ENCODE measurements at regions not wholly inside any gene's neighbourhood (a gene's known extent, or its start where the extent isn't known, plus 50 kb on each side); places are given as distances from the start of the nearest gene placed in this dataset.

DNA sequence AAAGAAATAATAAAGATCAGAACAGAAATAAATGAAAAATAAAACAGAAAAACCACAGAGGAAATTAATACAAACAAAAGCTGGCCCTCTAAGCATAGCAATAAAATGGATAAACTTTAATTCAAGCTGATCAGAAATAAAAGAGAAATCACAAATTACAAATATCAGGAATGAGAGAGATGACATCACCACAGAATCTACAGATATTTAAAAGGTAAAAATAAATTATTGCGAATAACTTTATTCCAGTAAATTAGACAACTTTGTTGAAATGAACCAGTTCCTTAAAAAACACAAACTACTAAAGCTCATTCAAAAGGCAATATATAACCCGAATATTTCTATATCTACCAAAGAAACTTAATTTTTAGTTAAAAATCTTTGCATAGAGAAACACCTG, 131.7 kb downstream of the PPP1R3A start:
- no peak overlapping the region for H3K4me3 ChIP-seq (ENCODE audit: low read depth, low read length)
- TF ChIP-seq, protein P1, sequence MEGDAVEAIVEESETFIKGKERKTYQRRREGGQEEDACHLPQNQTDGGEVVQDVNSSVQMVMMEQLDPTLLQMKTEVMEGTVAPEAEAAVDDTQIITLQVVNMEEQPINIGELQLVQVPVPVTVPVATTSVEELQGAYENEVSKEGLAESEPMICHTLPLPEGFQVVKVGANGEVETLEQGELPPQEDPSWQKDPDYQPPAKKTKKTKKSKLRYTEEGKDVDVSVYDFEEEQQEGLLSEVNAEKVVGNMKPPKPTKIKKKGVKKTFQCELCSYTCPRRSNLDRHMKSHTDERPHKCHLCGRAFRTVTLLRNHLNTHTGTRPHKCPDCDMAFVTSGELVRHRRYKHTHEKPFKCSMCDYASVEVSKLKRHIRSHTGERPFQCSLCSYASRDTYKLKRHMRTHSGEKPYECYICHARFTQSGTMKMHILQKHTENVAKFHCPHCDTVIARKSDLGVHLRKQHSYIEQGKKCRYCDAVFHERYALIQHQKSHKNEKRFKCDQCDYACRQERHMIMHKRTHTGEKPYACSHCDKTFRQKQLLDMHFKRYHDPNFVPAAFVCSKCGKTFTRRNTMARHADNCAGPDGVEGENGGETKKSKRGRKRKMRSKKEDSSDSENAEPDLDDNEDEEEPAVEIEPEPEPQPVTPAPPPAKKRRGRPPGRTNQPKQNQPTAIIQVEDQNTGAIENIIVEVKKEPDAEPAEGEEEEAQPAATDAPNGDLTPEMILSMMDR (IDR thresholded peaks at IDR 0.05; ENCODE audit: insufficient read depth, low read depth, low read length, missing control alignments): no peak
- no peak for DNase-seq (ENCODE audit: low read depth)

DNA sequence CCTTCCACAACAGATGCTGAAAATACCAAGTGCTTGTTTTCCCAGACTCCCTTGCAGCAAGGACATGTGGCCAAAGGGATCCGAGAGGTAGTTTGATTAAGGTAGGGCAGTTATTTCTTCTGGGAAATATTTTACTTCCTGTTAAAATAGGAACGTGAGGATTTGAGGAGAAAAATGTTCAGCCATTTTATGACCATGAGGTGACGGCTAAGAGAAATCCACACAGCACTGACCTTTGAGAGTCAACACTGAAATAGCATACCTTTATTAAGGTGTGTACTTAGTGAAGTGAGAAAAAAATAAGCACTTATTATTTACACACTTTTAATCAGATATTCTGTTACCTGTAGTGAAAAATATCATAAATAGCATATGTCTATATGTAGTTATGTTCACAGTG, 133.9 kb downstream of the PPP1R3A start:
- TF ChIP-seq, protein P1 (IDR thresholded peaks at IDR 0.05; ENCODE audit: insufficient read depth, low read depth, low read length, missing control alignments): no peak
- H3K4me3 ChIP-seq (ENCODE audit: low read depth, low read length): no peak overlapping the region
- no peak for DNase-seq (ENCODE audit: low read depth)

DNA sequence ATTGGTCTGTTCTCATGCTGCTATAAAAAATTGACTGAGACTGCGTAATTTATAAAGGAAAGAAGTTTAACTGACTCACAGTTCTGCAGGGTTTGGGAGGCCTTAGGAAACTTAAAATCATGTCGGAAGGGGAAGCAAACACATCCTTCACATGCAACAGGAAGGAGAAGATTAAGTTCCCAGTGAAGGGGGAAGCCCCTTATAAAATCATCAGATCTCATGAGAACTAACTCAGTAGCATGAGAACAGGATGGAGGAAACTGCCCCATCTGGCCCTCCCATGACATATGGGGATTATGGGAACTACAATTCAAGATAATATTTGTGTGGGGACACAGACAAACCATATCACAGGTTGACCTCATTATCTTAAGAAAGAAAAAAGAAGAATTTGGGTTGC, 134.5 kb downstream of the PPP1R3A start:
- H3K4me3 ChIP-seq (ENCODE audit: low read depth, low read length): no peak overlapping the region
- TF ChIP-seq, protein P1 (IDR thresholded peaks at IDR 0.05; ENCODE audit: insufficient read depth, low read depth, low read length, missing control alignments): no peak
- DNase-seq (ENCODE audit: low read depth): no peak

DNA sequence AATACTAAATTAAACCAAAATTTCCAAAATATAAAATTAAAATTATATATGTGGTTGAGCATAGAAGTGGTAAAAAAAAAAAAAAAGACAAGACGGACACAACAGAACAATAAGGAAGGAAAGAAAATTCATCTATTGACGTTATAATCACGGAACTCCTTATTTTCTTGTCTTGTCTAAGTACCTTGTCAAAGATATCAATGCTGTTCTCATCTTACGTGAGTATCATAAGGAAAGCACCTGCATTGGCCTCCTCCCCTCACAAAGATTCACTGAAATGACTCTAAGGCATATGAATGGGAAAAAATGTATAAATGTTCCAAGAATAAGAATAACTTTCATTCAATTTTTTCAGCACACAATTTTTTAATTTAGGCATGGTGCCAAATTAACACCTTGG, 135.4 kb downstream of the PPP1R3A start:
- TF ChIP-seq, protein P1 (IDR thresholded peaks at IDR 0.05; ENCODE audit: insufficient read depth, low read depth, low read length, missing control alignments): no peak
- DNase-seq (ENCODE audit: low read depth): no peak

DNA sequence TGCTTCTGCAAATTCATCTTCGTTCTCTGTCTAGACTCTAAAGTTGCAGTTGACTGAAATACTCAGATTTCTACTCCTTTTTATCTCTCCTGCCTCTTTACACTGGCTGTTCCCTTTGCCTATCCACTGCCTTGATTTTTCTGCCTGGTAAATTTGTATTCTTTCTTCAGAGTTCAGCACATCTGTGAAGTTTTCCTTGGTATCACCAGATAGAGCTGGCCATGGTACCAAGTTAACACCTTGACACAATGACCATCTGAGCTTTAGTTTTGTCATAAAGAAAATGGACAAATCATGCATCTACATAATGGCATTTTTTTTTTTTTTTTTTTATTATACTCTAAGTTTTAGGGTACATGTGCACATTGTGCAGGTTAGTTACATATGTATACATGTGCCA, 143.0 kb downstream of the PPP1R3A start:
- DNase-seq (ENCODE audit: low read depth): no peak
- H3K4me3 ChIP-seq (ENCODE audit: low read depth, low read length): no peak overlapping the region
- TF ChIP-seq, protein P1 (IDR thresholded peaks at IDR 0.05; ENCODE audit: insufficient read depth, low read depth, low read length, missing control alignments): no peak

More for the DNA sequence above, 135.4 kb downstream of the PPP1R3A start:
- H3K4me3 ChIP-seq (ENCODE audit: low read depth, low read length): no peak overlapping the region

DNA sequence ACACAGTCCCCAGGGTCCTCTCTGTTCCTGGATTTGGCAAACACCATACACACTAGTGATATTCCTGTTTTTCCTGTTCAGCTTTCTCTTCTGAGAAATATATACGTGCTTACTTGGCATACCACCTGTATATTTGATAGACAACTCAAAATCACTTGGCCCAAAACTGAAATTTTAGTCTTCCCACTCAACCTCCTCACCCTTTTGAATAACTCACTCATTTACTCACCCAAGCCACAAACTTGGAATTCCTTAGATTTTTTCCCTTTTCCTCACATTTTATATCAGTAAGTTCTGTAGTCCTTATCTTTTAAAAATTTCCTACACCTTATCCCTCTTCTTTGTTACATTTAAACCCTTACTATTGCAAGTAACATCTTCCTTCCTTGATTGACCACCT, 143.4 kb downstream of the PPP1R3A start:
- no peak overlapping the region for H3K4me3 ChIP-seq (ENCODE audit: low read depth, low read length)
- TF ChIP-seq, protein P1 (IDR thresholded peaks at IDR 0.05; ENCODE audit: insufficient read depth, low read depth, low read length, missing control alignments): no peak
- DNase-seq (ENCODE audit: low read depth): no peak

DNA sequence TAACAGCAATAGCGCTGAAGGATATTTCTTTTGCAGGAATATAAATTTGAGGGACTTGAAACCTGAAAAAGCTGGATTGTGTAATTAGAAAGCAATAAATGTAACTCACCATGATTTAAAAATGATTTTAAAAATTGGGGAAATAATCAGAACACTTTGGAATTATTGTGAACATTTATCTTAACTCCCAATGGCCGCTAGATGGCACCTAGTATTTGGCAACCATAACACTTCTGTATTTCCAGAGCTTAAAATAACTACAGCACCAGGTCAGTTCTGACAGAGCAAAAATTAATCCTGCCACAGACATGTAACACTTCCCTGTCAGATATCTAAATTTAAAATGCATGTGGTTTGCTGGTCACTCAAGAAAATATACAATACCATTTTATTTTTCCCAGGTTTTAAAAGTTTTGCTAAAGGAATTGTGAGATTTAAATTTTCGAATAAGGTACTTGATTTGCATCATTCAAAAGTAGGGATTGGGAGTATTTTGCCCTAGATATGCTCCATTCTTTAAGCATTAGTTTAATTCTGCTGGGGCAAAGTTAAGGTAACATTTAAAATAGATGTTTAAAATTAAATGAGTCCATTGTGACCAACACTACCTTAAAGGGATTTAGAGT, 144.5 kb downstream of the PPP1R3A start:
- TF ChIP-seq, protein P1 (IDR thresholded peaks at IDR 0.05; ENCODE audit: insufficient read depth, low read depth, low read length, missing control alignments): peak; percentile 59
- peak; percentile 42 for DNase-seq (ENCODE audit: low read depth)
- H3K4me3 ChIP-seq (ENCODE audit: low read depth, low read length): no peak overlapping the region
